ENCODE measurements at regions not wholly inside any gene's neighbourhood (a gene's known extent, or its start where the extent isn't known, plus 50 kb on each side); places are given as distances from the start of the nearest gene placed in this dataset.

DNA sequence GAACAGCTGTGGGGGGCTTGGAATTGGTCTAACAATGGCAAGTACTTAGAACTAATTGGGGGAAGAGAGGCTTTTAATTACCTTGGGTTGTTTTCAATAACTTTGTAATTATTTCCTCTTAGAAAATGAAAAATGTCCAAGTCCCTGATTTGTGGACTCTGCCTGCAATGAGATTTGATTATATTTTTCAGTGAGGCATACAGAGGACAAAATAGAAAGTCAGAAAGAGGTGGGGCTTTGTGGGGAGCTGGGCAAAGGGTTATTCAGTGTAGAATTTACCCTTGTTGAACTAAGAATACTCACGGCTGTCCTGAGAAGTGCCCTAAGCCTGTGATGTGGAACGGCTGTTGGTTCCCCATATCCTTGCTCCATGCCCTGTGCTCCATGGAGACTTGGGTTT lies 153.0 kb downstream of the ICE1 start:
- no peak for DNase-seq

DNA sequence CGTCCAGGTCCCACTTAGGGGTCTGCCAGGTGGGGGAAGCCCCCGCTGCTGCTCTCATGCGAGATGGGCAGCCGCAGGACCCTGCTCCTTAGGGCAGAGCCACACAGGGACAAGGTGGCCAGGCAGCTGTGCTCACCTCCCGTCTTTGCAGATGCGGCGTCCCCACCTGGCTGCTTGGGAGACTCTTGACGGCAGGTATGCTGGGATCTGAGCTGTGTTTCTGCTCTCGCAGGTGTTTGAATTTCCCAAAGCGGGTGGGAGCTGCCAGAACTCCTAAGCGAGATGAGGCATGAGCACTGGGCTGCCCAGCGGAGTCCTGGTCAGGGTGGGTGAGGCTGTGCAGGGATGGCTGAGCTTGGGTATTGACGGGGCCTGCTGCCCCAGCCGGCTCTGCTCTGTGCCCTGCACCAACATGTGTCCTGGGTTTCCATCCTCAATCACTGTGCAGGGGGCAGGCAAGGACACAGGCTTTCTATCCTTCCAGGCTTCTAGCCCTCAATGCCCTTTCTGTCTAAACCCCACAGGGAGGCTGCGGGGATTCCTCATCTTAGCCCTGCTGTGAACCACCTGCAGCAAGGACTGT lies 151.4 kb downstream of the ICE1 start:
- DNase-seq: no peak

DNA sequence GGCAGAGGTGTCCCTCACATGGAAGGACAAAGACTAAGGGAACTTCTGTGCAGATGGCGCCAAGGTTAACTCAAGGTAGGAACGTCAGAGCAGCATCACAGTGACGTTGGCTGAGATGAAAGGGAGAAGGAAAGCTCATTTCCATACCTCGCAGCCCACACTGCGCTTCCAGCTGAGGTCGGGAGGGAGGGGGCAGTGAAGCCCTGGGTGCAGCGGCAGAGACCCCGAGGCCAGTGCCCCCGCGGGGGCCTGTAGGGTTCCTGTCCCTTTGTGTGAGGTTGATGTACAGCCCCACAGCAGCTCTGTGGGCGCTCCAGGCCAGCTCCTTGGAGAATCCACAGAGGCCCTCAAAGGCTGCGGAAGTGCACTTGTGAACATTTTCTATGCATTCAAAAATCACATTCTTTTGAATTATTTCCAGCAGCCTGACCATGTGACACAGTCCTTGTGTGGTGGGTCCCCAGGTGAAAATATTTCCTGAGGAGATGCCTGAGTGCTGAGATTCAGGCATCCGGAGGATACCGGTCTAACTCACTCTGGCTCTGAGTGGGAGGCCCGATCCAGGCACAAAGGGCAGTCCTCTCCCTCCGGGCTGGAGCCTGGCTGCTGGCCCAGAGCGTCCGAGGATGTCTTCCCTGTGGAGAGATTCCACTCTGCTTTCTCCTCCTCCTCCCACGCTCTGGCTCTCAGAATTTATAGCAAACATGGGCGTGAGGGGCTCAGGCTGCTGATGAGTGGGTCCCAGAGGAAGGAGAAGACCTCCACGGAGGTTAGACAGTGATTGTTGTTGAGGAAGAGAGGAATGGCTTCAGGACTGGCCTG lies 150.7 kb downstream of the ICE1 start:
- DNase-seq: no peak

DNA sequence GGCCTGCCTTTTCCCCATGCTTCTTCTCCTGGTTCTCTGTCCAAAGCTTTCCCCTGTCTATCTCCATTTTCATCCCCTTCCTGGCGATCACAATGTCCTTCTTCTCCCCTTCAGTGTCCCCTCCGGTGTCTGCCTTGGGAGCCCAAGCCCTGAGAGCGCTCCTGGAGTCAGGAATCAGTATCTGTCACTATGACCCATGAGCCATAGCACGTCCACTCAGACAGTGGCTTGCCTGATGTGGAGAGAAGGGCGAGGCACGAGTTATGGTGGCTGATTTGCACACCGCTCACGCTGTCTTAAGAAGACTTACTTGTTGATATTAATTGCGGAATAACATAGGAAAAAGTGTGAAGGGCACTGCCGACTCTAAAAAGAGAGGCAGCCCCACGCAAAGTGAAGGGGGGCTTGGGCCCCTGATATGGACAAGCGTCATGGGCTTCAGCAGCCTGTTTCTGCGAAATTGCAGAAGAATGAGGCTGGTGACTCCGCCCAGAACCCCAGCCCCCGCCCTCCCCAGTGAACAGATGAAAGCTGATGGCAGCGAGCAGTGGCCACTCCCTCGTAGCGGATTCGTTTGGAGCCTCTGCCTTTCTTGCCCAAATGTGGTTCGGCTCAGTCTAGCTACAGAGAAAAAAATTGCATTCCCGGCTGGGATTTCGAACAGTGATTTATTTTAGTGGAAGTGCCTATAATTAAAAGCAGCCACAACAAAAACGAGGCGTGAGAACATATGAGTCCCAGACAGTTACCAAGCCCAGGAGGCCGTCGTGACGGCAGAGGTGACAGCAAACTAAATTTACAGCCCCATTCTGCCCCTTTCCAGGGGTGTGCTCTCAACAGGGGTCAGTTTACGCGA lies 149.8 kb downstream of the ICE1 start:
- DNase-seq: no peak

DNA sequence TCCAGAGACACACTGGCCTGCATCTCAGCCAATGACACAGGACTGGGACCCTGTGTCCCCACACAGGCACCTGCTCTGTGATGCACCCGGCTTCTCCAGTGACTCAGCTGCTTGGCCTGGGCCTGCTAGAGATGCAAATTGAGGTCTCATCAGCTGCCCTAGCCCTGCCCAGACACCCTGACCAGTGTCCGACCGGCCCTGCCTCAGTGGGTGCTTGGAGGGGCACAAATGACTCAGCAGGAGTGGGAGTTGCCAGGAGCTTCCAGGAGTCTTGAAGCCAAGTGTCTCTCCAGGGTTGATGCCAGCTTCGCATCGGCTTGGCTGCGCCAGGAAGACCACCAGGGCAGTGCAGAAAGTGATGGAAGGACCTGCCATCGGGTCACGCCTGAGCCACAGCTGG lies 148.2 kb downstream of the ICE1 start:
- DNase-seq: no peak

DNA sequence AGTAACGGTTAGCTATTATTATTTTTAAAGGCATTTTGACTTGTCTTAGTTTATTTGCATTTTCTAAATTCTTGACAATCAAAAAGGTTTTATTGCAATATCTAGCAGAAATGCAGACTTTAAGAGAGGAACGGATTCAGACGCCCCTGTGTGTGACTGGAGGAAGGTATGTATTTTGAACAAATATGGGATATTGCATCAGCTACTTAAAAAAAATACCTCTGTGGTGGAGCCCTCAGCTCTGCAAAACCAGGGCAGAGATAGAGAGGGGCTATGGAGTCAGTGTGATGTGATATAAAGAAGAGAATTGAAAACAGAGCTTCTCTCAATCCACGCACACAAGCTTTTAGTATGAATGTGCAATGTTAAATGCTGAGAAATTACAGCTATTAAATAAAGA lies 142.4 kb downstream of the ICE1 start:
- DNase-seq: no peak

DNA sequence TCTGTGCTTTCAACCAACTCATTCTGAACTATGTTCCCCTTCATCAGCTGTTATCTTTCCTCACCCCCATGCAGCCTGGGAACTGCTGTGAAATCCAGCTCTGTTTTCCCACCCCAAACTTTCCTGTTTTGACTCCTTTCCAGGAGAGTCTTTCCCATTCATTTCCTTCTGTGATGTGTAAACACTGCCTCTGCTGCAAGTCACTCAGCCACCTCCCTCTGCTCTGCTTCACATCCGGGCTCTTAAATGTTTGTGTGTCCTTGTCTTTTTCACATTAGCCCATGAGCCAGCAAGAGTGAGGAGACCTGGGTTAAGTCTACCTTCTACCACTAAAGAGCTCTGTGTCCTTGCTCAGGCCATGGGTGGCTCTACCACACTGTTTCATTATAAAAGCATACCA lies 137.5 kb downstream of the ICE1 start:
- no peak for DNase-seq

DNA sequence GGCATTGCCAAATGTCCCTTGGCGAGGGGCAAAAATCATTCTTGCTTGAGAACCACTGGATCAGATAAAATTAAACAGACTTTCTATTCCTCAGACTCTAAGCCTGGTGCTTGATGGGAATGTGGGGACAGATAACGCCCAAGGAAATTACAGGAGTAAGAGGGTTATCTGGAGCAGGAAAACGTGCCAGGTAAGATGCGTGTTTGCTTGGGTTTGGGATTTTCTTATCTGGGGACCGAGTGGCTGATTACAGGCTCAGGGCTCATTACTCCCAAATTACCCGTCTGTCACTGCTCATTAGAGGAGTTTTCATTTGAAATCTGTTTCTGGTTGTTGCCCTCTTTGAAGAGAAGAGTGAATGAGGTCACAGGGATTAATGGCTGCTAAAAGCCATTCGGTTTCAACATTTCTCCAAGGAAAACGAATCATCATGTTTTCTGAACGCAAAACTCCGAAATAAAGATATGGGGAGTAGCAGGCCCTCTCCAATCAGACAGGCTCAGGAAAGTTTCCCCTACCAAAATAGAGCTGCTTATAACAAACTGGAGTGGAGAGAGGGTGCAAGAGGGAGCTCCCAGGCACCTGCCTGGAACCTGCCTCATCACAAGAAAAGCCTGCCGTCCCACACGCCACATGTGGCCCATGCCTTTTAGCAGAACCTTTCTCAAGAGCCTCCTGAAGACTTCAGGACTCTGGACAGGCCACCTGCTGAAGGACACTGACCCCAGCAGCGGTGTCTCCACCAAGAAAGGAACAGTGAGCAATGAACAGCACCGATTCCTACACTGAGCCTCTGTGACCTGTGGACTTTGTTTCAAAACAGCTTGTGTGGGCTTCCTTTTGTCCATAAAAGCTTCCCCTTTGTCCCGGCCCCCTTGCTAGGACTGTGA lies 136.4 kb downstream of the ICE1 start:
- no peak for DNase-seq

DNA sequence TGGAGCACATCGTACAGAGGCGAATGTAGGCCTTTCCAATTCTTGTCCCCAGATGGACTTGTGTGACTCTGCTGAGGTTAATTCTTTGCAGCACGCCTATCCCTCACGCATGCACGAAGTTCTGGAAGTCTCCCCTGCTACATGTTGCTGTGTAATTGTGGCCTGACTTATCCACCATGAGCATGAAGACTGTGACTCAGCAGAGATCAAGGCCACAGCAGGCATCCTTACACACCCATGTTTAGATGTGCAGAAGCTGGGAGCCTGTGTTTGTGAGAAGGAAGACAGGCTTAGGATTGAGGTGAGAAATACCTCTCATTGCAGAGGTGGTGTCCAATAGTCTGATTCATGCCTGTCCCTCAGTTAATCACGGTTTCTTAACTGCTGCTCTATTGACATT lies 135.6 kb downstream of the ICE1 start:
- no peak for DNase-seq

DNA sequence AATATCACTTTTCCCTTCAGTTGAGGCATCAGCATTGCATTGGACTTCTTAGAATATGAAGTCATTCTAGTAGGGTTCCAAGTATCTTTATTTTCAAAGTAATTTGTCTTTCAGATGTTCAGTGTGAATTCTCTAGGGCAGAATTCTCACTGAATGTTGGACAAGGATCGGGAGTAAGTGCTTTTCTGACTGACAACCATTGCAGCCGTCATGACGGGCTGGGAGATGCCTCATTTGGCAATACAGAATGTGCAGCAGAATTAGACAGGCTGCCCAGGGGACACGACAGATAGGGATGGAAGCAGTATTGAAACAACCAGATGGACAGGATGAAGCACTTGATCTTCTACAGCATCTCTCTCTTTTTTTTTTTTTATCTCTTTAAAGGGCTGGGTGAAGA lies 129.0 kb downstream of the ICE1 start:
- no peak for DNase-seq

DNA sequence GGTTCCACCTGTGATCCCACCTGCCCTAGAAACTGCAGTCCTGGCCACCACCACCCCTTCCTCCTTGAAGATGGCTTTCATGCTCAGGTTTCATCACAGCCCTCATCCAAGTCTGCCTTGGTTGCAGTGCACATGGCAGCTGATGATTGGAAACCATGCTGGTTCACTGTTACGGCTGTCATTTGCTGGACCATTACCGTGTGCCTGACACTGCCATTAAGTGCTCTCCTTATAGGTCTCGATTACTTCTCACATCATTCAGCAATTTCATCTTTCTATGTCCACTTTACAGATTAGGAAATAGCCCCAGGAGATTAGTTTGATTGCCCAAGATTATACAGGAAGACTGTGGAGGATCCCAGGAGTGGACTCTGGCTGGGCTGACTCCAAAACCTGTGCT lies 123.9 kb downstream of the ICE1 start:
- no peak for DNase-seq

DNA sequence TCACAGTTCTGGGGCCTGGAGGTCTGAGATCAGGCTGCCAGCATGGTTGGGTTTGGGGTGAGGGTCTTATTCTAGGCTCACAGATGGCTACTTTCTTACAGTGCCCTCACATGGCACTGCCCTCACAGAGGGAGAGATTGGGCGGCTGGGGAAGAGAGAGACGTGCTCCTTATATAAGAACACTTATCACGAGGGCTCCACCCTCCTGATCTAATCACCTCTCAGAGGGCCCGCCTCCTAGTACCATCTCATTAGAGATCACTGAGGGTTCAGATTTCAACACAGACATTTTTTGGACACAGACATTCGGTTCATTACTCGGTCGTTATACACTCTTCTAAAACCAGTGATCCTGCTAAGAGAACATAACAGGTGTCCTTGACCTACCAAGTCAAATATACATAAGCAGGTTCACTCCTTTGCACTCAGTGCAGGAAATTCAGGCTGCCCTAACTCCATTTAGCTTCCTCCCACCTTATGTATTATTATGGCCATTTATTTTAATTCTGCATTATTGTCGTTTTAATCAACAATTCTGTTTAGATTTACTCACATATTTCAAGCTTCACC lies 121.7 kb downstream of the ICE1 start:
- DNase-seq: no peak

DNA sequence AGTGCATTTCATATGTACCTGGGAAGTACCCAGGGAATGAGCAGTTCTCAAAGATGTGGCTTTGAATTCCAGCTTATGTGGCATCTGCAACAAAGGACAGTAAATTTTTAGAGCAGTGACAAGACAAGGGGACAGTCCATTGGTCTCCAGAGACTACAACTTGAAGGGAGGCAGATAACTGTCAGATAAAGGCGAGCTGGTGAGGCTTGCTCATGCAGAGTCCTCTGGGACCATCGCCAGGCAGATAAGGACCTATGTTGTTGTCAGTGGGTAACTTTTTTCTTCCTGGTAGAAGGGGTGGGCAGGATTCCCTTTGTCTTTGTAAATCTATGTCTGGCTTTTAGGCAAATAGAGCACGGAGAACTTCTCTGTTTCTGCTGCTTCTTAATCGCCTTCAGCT lies 120.2 kb downstream of the ICE1 start:
- no peak for DNase-seq

DNA sequence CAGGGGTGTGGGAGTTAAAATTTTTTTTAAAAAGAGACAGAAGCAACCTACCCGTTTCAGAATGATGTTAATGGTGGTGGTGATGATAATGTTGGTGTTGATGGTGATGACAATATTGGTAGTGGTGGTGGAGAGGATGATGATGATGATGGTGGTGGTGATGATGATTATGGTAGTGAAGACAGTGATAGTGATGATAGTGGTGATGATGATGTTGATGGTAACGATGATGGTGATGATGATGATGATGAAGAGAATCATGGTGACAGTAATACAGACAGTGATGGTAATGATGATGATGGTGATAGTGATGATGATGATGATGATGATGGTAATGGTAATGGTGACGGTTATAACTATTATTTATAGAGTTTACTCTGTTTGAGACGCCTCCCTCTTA lies 117.6 kb downstream of the ICE1 start:
- no peak for DNase-seq

Data from EL (cell line).